ENCODE measurements at regions not wholly inside any gene's neighbourhood (a gene's known extent, or its start where the extent isn't known, plus 50 kb on each side); places are given as distances from the start of the nearest gene placed in this dataset.
A peak's percentile ranks its signal among the peaks of the same experiment; 100 is the strongest.
"Not testable (repeated sequence)": the region's sequence is repeated elsewhere in the genome, so short reads cannot be mapped to it uniquely, and the experiment has no call there.

DNA sequence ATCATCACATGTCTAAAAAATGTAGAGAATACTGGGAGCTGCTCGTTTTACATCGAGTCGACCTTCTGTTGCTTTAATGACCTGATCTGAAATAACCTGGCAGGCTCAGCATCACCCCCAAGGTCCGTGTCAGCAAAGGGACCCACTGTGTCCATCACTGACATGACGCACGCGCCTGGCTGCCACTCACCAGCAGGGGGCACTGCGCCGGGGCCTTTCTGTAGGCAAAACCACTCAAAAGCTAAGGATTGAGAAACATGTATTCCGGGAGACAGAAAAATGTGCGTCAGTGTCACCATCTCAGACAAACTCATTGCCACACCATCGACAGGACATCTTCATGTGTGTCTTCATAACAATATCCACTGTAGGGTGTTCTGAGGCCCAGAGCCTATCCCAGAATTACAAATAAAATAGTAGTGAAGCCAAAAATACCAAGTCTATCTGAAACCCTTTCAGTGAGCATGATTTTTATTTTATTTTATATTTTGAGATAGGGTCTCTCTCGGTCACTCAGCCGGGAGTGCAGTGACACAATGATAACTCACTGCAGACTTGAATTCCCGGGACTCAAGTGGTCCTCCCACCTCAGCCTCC is 130.3 kb upstream of the LSM14A start:
- peak; percentile 19 to 36 for DNase-seq

DNA sequence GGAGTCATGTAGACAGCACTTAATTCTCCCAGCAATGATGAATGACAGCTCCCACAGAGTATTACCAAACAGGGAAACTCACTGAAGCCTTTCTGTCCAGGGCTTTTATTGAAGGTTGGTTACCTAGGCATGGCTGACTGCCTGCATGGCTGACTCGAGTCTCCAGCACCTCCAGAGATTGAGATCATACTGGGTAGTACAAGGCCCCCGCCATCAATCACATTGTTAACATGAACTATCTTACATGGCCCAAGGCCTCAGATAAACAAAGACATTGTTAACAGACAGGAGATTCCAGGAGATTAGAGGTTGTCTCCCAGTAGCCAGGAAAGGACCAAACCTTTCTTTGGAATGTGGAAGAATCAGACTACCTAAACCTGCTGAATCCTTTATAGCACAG is 128.3 kb upstream of the LSM14A start:
- DNase-seq: no peak

DNA sequence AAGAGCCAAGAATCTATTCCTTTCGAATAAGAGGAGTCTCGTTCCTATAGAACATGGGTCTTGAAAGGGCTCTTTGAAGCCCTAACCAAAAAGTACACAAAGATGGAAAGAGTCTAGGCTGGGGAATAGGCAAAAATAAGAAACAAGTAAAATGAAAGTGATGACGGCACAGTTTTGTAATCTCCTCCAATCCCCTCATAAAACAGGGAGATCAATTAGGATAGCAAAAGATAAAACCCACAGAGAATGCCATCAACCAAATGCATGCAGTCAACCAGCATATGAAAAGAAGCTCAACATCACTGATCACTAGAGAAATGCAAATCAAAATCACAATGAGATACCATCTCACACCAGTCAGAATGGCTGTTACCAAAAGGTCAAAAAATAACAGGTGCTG is 122.4 kb upstream of the LSM14A start:
- DNase-seq: no peak

DNA sequence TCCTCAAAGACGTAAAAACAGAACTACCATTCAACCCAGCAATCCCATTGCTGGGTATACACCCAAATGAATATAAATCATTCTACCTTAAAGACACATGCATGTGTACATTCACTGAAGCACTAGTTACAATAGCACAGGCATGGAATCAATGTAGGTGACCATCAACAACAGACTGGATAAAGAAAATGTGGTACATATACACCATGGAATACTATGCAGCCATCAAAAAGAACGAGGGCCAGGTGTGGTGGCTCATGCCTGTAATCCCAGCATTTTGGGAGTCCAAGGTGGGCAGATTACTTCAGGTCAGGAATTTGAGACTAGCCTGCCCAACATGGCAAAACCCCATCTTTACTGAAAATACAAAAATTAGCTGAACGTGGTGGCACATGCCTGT is 121.9 kb upstream of the LSM14A start:
- DNase-seq: not testable (repeated sequence)

DNA sequence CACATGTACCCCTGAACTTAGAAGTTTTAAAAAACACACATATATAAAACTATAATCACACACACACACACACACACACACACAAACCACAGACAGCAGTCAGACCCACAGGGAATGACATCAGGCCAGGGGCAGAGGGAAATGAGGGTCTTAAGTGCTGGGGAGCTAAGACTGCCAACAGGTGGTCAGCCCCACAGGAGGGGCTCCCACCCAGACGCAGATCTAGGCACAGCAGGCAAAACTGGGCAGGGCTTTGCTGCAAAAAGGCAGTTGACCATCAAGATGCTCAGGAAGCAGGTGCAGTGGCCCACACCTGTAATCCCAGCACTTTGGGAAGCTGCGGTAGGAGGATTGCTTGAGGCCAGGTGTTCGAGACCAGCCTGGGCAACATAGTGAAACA is 121.0 kb upstream of the LSM14A start:
- DNase-seq: no peak

DNA sequence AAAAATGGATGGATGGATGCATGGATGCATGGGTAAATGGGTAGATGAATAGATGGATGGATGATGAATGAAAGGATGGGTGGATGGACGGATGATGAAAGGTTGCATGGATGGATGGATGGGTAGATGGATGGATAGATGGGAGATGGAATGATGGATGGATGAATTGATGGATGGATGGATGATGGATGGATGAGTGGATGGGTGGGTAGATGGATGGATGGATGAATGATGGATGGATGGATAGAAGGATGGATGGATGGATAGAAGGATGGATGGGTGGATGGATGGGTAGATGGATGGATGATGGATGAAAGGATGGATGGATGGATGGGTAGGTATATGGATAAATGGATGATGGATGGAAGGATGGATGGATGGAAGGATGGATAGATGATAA is 115.1 kb upstream of the LSM14A start:
- no peak for DNase-seq

DNA sequence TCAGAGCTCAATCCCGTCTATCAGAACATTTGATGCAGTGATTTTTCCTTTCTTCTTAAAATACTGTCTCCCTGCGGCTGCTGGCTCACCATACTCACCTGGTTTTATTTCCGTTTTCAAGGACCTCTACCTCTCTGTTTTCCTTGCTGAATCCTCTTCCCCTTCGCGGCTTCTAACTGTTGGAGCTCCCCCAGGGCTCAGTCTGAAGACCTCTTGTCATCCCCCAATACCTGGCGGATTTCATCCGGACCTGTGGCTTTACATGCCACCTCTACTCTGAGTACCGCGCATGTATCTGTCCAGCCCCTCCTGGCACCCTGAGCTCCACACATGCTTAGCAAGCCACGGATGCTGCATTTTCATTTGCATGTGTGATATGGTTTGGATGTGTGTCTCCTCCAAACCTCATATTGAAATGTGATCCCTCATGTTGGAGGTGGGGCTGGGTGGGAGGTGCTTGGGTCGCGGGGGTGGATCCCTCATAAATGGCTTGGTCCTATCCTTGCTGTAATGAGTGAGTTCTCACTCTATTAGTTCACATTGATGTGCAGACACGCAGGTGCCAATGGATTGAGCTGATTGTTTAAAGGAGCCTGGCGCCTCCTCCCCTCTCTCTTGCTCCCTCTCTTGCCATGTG is 106.2 kb upstream of the LSM14A start:
- no peak for DNase-seq

DNA sequence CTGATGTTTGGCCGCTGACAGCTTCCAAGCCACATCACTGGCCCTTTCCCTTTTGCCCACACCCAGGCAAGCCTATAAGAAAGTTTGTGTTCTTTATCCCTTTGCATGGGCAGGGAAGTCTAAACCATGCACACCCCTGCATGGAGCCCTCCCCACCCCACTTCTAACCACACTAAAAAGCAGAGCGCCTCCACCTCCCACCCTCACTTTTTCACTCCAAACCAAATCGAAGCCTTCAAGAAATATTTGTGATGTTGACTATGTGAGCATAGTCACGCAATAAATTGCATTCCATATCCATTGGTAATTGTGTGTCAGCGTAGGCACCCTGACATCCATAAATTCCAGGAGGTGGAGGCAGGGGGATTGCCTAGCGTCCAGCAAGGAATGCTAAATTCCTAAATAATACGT is 104.4 kb upstream of the LSM14A start:
- DNase-seq: no peak

DNA sequence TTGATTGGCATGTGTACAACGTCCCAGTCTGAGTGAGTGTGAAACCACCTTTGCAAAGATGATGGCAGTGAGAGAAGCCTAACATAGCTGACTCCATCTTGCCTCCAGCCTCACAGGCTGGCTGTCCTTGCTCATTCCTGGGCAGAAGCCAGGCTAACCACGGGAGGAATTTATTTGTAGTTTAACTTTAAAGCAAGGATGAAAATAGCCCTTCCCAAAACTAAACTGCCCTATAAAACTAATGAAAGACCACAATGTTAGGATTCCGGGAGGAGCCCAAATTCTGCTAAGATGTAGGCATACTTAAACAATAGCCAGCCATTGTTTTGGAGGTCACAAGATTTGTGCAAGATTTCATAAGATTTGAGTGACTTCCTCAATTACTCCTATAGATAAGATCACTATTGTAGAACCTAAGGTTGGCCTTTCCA is 96.6 kb upstream of the LSM14A start:
- DNase-seq: no peak

DNA sequence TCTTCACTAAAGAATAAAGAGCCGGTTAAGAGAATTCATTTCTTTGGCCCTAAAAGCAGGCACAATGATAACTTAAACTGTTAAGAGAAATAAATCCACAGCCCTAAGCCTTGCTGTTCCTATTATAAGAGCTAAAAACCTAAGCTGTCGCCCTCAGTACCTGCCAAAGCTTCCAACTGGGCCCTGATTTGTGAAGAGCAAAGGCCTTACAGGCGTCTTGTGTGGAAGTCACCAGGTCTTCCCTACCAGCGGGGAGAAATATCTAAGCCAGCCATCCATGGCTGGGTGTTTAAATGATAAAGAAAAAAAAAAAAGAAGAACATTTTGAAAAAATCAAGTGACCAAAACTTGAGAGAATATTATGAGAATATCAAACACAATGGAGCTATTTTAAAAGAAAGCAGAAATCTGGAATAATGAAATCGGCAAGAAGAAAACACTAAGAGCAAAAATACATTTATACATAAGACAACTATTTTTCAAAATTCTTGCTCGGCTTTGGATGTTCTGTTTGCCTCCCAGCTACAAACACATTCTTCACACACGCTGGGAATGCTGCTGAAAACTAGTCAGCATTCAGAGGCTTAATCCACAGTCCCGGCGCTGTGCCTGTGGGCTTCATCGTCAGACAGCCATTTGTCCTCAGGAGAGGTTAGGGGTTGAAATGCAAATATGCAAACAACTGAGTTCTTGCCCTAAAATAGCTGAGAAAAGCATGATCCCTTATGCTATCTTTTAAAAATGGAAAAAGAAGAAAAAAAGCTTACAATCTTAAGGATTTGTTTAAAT is 89.8 kb upstream of the LSM14A start:
- DNase-seq: no peak

DNA sequence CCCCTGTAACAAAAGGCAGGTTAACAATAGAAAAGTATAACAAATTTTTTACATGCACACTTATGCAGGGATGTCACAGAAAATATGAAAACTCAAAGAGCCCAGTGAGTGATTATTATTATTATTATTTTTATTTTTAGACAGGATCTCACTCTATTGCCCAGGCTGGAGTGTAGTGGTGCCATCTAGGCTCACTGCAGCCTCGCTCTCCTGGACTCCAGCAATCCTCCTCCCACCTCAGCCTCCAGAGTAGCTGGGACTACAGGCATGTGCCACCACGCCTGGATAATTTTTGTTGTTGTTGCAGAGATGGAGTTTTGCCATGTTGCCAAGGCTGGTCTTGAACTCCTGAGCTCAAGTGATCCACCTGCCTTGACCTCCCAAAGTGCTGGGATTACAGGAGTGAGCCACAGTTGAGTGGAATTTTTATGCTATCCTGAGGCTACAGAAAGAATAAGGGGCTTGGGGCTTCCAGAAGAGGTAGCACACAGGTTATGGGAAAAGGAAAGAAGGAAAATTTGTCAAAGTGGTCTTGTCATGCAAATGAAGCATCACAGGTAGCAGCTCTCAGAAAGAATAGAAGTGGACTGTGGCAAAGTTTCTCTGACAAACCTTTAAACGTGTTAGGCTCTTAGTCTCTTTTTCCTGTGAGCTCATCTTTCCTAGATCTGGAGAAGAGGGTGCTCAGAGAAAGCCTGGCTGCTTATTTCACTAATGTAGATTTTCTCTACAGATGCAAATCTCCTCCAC is 87.7 kb upstream of the LSM14A start:
- DNase-seq: no peak

DNA sequence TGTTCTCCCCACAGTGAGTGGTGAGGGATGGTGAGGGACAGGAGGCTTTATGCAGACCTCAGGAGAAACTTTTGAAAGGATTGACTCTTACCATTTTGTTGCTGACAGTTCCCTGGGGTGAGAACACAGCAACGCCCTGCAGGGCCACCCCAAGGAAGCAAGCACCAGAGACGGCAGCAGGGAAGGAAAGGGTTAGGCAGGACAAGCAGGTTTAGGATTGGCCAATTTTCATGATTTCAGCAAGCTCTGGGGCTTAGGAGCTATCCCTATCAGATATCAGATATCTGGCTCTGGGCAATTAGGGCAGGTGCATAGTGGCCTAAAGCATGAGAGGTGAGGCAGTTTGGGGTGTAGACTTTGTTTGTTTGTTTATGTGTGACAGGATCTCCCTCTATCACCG is 87.0 kb upstream of the LSM14A start:
- no peak for DNase-seq

DNA sequence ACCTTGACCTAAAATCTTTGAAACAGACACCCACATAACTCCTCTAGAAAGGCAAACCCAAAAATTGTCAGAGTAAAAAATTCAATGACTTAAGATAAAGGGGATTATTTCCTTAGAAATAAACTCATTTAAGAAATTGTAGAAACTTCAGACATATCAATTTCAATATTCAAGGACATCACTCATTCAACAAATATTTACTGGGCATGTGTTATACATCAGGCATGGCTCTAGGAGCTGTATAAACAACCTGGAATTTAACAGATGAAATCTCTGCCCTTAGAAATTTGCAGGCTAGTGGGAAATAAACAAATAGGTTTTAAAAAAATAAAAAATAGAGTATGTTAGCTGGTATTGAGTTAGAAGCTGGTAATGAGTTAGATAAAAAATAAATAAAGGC is 84.0 kb upstream of the LSM14A start:
- no peak for DNase-seq

DNA sequence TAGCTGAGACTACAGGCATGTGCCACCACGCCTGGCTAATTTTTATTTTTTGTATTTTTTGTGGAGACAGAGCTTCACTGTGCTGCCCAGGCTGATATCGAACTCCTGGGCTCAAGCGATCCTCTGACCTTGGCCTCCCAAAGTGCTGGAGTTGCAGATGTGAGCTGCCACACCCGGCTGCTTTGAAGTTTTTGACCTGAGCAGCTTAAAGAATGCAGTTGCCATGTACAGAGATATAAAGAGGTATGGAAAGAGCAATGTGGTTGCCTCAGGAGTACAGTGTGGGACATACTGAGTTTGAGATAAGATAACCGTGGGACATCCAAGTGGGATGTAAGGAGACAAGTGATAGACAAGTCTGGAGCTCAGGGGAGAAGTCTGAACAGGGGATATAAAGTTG is 82.7 kb upstream of the LSM14A start:
- DNase-seq: no peak

DNA sequence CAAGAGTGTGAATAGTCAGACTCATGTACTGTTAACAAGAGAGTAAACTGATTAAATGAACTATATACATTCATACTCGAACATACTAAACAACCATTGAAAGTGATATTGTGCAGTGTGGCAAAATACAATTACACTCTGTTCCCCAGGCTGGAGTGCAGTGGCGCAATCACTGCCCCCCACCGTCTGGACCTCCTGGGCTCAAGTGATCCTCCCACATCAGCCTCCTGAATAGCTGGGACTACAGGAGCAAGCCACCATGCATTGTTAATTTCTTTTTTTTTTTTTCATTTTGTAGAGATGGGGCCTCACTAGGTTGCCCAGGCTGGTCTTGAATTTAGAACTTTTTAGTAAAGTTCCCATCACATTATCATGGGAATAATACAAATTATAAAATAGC is 77.3 kb upstream of the LSM14A start:
- DNase-seq: no peak

DNA sequence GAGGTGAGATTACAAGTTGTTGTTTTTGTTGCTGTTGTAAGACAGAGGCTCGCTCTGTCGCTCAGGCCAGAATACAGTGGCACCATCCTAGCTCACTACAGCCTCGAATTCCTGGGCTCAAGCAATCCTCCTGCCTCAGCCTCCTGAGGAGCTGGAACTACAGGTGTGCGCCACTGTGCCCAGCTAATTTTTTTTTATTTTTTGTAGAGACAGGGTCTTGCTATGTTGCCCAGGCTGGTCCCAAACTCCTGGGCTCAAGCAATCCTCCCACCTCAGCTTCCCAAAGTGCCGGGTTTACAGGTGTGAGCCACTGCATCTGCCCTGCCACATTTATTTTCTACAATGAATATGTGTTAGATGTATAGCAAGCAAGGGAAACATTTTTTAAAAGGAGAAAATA is 76.9 kb upstream of the LSM14A start:
- not testable (repeated sequence) for DNase-seq

DNA sequence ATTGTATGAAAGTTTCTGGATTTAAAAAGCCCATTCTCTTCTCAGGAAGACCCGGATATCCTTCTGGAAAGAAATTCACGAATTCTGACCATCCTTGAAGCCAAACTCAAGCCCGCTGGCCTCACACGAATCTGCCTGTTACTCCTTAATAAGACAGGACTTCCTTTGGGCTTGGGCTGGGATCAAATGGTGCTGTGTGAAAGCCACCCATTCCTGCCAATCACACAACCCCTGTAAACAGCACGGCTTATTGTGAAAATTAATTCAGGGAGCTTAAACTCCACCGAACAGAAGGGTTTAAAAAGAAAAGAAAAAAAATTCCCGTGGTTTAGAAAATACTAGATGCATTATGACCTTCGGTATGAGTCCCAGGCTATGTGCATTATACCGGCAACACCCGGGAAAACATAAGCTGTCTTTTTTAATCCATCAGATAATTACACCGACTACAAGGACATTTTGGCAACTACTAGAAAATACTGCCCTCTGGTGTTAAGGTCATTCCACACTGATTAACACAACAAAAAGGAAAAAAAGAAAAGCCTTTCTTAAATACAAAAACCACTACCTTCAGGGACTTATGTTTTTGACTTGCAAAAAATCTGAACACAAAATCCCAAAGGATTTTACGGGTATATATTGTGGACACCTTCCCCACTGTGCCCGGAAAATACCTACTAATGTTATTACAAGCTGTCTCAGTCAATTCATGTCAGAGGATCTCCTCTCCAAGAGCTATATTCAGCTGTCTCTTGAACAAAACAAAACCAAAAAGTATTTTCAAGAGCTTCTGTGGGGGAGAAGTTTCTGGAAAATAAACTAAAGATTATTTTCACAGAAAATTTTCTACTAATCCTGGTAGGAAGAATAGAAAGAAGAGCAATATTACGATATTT is 76.0 kb upstream of the LSM14A start:
- peak in 1 of 2 donors; percentile 53 for DNase-seq

DNA sequence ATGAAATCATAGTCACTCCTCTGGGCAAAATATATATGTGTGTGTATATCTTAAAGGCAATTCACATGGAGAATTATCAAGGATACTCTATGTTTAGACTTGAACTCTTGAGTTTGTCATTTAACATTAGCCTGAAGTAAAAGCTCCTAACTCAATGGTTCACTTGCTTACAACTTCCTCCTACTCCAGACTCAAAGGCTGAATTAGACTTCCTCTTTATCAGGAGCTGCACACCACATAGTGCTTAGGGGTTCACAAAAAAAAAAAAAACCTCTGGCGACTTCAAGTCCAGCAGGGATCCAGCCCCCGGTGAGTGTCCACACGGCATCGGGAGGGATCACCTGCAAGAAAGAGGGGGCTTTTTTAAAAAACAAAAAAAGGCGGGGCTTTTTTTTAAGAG is 68.2 kb upstream of the LSM14A start:
- DNase-seq: no peak

DNA sequence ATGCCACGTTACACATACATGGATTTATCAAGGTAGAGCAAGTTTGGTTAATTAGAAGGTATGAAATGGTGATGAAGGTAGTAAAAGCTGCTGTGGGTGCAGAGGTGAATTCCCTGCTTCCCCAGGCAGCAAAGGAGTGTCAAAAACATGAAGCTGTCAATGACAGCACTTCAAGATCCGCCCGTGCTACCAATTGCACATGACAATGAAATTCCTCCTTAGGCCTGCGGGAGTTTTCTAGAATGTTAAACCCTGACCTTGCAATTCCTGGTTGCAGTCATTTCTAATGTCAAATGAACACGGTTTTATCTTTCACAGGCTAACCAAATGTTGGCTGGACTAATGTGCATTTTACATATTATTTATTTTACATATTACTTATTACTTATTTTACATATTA is 67.7 kb upstream of the LSM14A start:
- DNase-seq: no peak

DNA sequence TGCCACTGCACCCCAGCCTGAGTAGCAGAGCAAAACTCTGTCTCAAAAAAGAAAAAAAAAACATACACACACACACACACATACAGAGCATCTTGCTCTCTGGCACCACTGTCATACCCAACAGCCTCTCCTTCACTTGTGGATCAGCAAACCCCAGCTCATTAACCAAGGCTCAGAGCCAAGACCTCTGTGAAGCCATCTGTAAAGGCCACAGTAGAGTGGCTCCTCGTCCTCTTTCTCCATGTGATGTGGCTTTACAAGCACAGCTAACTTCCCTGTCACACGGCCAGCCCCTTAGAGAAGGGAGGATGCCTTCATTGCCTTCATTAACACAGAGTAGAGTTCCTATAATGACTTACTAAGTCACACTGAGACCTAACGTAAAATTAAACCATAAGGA is 62.7 kb upstream of the LSM14A start:
- DNase-seq: no peak

DNA sequence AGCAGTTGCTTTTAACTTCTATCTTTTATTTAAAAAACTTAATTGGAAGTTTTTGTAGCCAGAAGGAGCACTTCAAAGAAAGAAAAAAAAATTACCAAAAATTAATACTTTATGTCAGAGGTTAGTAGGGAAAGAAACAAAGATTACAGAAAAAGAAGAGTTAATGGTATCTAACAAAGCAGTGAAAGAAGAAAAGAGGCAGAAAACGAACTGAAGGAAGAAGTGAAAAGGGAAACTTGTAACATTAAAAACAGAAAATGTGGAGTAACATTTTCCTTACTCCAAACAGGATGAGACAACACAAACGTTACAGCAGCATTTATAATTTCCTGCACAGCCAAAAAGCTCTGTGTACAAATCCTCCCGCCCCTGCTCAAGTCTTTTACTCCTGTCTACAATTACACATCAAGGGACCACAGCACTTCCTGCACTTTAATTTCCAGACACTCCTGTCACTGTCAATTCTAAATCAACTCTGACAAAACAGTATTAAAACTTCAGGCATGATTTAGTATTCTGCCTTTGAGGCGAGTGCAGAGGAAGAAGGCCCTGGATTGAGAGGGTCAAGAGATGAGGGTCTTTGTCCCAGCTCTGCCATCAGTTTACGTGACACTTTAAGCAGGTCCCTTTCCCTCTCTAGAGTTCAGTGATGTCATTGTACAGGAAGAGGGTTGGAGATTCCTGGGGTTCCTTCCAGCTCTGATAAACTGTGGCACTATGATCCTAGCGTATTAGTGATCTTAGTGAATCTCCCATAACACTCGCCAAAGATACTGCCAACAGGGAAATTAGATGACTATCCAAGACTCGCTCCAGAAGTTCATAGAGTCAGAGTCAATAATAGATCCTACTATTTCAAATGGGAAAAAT is 53.2 kb upstream of the LSM14A start:
- DNase-seq: no peak

Data from hippocampal formation (tissue), 2 donors.